A549 (cell line): ENCODE measurements at regions not wholly inside any gene's neighbourhood (a gene's known extent, or its start where the extent isn't known, plus 50 kb on each side); places are given as distances from the start of the nearest gene placed in this dataset.

ENCODE experiments used
- CHD2 ChIP-seq: fragments of 150-350 bp; IDR thresholded peaks from 2 replicates; pipeline ENCODE4 v1.6.1; 2014; ENCODE audit warnings: low read length; ENCODE audit not compliant: partially characterized antibody
- CTCF ChIP-seq: fragments of >200 bp; sonication (Bioruptor Twin); formaldehyde crosslinking; IDR thresholded peaks from 3 replicates; pipeline ENCODE4 v1.5.1; 2016
- HOXB5 ChIP-seq: fragments of 250-450 bp; sonication (Bioruptor Pico); IDR thresholded peaks from 2 replicates; pipeline ENCODE4 v1.5.0; 2020; ENCODE audit warnings: mild to moderate bottlenecking, moderate library complexity
- POLR2A ChIP-seq: IDR thresholded peaks from 2 replicates; pipeline ENCODE4 v1.6.1; 2012; ENCODE audit warnings: mild to moderate bottlenecking, low read length
- POLR2AphosphoS2 ChIP-seq: conservative IDR thresholded peaks from 2 replicates; pipeline ENCODE4 v1.6.1; 2012; ENCODE audit warnings: low read length, improper control_type of control experiment, inconsistent platforms
- RARB ChIP-seq: fragments of 250-450 bp; sonication (Bioruptor Pico); IDR thresholded peaks from 2 replicates; pipeline ENCODE4 v1.8.0; 2021; ENCODE audit warnings: mild to moderate bottlenecking, moderate library complexity
- REST ChIP-seq: fragments of 200-600 bp; sonication (generic); IDR thresholded peaks from 2 replicates; pipeline ENCODE4 v1.6.1; 2016; ENCODE audit warnings: antibody characterized with exemption, mild to moderate bottlenecking, moderate library complexity
- SREBF2 ChIP-seq: fragments of 450-650 bp; IDR thresholded peaks from 2 replicates; pipeline ENCODE4 v1.6.1; 2014; ENCODE audit warnings: mild to moderate bottlenecking, moderate library complexity
- USF2 ChIP-seq: fragments of 450-650 bp; IDR thresholded peaks from 2 replicates; pipeline ENCODE4 v1.6.1; 2014; ENCODE audit warnings: antibody characterized with exemption
- ZFP36 ChIP-seq: fragments of 450-650 bp; IDR thresholded peaks from 2 replicates; pipeline ENCODE4 v1.6.1; 2014; ENCODE audit warnings: borderline replicate concordance; ENCODE audit not compliant: partially characterized antibody

GRCh38 chr4:180120068-180120467, 2123.1 kb upstream of the TENM3 start:
- TF ChIP-seq CTCF (no peak), POLR2AphosphoS2 (no peak), SREBF2 (no peak), USF2 (no peak), POLR2A (no peak), REST (no peak), RARB (CRISPR knock-in tag) (no peak), CHD2 (no peak), ZFP36 (no peak), HOXB5 (no peak)
